Testis (tissue), 2 donors: ENCODE measurements at regions not wholly inside any gene's neighbourhood (a gene's known extent, or its start where the extent isn't known, plus 50 kb on each side); places are given as distances from the start of the nearest gene placed in this dataset.

Experiments
- CTCF ChIP-seq, 3 experiments: fragments of 450-650 bp in 2 of 3; fragments of 200-600 bp in 1 of 3; sonication (generic) in 1 of 3; IDR thresholded peaks; one replicate each; pipeline ENCODE4 v1.5.1; 2016 to 2019; ENCODE audit warnings: antibody characterized with exemption in 3 of 3, mild to moderate bottlenecking in 2 of 3, moderate library complexity in 1 of 3
- POLR2A ChIP-seq: fragments of 450-650 bp; IDR thresholded peaks from one replicate; pipeline ENCODE4 v1.6.1; 2017; ENCODE audit warnings: antibody characterized with exemption, mild to moderate bottlenecking, moderate library complexity

DNA sequence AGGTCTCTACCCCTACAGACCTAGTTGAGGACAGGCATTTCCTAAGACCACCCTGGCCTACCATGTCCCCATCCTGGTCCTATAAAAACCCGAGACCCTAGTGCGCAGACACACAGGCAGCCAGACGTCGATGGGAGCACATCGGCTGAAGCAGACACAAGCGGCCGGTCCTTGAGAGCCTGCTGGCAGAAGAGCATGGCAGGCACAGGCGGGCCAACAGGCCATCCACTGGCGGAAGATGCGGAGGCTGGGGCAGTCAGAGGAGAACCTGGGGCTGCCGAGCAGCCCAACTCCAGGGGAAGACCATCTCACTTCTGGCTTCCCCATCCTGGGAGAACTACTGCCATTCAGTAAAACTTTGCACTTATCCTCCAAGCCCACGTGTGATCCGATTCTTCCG lies 396.8 kb downstream of the AEBP2 start:
- no peak for TF ChIP-seq CTCF (IDR thresholded peaks at IDR 0.05)
- TF ChIP-seq POLR2A, result no peak
